Bone marrow (tissue), 2 donors: ENCODE measurements at regions not wholly inside any gene's neighbourhood (a gene's known extent, or its start where the extent isn't known, plus 50 kb on each side); places are given as distances from the start of the nearest gene placed in this dataset.
"Not testable (repeated sequence)": the region's sequence is repeated elsewhere in the genome, so short reads cannot be mapped to it uniquely, and the experiment has no call there.

Experiments
- DNase-seq, 2 donors: peaks; one replicate each; lab custom pipeline; 2025; lab: John Stamatoyannopoulos, UW

GRCh38 chr14:105857826-105858675 is 331.7 kb downstream of the TMEM121 start:
- DNase-seq, result no peak

DNA sequence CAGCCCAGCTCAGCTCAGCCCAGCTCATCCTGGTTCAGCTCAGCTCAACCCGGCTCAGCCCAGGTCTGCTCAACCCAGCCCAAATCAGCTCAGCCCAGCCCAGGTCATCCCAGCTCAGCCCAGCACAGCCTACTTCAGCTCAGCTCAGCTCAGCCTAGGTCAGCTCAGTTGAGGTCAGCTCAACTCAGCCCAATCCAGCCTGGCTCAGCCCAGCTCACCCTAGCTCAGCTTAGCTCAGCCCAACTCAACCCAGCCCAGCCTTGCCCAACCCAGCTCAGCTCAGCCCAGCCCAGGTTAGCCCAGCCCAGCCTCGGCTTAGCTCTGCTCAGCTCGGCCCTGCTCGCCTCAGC is 332.3 kb downstream of the TMEM121 start:
- DNase-seq, result no peak

- DNase-seq, result not testable (repeated sequence)
Observed at GRCh38 chr14:105859073-105859716, 332.8 kb downstream of the TMEM121 start.

DNA sequence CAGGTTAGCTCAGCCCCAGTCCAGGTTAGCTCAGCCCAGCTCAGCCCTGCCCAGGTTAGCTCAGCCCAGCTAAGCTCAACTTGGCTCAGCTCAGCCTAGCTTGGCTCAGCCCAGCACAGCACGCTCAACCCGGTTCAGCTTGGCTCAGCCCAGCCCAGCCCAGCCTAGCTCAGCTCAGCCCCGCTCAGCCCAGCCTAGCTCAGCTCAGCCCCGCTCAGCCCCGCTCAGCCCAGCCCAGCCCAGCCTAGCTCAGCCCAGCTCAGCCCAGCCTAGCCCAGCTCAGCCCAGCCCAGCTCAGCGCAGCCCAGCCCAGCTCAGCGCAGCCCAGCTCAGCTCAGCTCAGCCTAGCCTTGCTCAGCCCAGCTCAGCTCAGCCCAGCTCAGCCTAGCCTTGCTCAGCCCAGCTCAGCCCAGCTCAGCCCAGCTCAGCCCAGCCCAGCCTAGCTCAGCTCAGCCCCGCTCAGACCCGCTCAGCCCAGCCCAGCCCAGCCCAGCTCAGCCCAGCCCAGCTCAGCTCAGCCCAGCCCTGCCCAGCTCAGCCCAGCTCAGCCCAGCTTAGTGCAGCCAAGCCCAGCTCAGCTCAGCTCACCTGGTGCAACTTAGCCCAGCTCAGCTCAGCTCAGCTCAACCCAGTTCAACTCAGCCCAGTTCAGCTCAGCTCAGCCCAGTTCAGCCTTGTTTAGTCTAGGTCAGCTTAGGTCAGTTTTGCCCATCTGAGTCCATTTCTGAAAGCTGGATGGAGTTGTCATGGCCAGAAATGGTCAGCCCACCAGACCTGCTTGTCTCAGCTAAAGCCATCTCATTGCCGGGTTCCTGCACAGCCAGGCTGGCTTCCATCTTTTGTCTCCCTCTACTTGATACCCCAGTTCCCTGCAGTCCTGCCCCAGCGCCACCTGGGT is 333.6 kb downstream of the TMEM121 start:
- DNase-seq, result no peak

- no peak for DNase-seq
Observed at GRCh38 chr14:105860615-105861580, 334.5 kb downstream of the TMEM121 start.

- DNase-seq, result peak in 1 of 2 donors; percentile 90
Observed at GRCh38 chr14:105861985-105862465, 335.6 kb downstream of the TMEM121 start.

DNA sequence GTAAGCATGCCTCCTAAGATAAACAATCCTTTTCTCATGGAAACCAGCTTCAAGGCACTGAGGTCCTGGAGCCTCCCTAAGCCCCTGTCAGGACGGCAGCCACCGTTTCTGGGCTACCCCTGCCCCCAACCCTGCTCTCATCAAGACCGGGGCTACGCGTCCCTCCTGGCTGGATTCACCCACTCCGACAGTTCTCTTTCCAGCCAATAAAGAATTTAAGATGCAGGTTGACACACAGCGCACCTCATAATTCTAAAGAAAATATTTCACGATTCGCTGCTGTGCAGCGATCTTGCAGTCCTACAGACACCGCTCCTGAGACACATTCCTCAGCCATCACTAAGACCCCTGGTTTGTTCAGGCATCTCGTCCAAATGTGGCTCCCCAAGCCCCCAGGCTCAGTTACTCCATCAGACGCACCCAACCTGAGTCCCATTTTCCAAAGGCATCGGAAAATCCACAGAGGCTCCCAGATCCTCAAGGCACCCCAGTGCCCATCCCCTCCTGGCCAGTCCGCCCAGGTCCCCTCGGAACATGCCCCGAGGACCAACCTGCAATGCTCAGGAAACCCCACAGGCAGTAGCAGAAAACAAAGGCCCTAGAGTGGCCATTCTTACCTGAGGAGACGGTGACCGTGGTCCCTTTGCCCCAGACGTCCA is 336.3 kb downstream of the TMEM121 start:
- DNase-seq, result no peak

GRCh38 chr14:105863296-105864108 is 337.1 kb downstream of the TMEM121 start:
- DNase-seq, result no peak

DNA sequence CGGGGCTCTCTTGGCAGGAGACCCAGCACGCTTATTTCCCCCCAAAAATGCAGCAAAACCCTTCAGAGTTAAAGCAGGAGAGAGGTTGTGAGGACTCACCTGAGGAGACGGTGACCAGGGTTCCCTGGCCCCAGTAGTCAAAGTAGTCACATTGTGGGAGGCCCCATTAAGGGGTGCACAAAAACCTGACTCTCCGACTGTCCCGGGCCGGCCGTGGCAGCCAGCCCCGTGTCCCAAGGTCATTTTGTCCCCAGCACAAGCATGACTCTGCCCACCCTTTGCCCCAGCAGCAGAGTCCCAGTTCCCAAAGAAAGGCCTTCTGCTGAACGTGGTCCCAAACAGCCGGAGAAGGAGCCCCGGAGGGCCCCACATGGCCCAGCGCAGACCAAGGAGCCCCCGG is 337.7 kb downstream of the TMEM121 start:
- no peak for DNase-seq

GRCh38 chr14:105864651-105865265 is 338.4 kb downstream of the TMEM121 start:
- DNase-seq, result no peak

GRCh38 chr14:105865266-105865903 is 339.0 kb downstream of the TMEM121 start:
- no peak for DNase-seq

GRCh38 chr14:105865904-105866840 is 339.8 kb downstream of the TMEM121 start:
- no peak for DNase-seq

DNA sequence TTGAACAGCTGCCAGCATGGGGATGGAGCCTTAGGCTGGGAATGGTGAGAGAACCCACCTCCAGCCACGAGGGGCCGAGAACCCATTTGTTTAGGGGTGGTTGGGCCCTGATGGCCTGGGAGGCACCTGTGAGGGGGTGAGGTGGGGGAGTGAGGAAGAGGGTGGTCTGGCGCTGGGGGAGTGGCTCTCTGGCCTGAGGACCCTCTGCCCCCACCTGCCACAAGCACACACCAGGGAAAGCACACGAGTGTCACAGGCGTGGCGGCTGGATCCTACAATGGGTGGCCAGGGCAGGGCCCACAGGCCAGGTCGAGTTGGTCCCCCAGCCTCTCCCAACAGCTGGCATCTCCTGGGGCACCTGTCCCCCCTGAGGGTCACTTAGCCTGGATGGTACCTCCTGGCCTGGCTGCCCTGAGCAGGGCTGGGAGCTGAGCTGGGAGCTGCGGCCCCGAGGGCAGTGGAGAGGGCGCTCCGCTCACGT is 340.5 kb downstream of the TMEM121 start:
- DNase-seq, result no peak

GRCh38 chr14:105867961-105868599 is 341.7 kb downstream of the TMEM121 start:
- DNase-seq, result no peak

DNA sequence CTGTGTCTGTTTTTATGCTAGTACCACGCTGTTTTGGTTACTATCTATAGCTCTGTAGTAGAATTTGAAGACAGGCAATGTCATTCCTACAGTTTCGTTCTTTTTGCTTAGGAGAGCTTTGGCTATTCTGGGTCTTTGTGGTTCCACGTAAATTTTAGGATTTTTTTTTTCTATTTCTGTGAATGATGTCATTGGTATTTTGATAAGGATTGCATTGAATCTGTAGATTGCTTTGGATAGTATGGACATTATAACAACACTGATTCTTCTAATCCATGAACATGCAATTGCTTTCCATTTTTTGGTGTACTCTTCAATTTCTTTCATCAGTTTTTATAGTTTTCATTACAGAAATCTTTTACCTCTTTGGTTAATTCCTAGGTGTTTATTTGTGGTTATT is 345.2 kb downstream of the TMEM121 start:
- DNase-seq, result no peak

DNA sequence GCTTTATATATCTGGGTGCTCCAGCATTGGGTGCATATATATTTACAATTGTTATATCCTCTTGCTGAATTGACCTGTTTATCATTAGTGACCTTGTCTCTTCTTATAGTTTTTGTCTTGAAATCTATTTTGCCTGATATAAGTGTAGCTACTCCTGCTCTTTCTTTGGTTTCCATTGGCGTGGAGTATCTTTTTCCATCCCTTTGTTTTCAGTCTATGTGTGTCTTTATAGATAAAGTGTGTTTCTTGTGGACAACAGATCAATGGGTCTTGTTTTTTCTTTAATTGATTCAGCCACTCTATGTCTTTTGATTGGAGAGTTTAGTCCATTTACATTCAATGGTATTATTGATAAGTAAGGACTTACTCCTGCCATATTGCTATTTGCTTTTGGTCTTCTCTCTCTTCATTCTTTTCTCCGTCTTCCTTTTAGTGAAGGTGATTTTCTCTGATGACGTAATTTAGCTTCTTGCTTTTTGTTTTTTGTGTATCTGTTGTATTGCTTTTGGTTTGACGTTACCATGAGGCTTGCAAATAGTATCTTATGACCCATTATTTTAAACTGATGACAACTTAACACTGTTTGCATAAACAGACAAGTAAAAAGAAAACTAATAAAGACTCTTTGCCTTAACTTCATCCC is 347.6 kb downstream of the TMEM121 start:
- no peak for DNase-seq
